Endothelial cell of umbilical vein (primary cell): ENCODE measurements at regions not wholly inside any gene's neighbourhood (a gene's known extent, or its start where the extent isn't known, plus 50 kb on each side); places are given as distances from the start of the nearest gene placed in this dataset.
A peak's percentile ranks its signal among the peaks of the same experiment; 100 is the strongest.

Source experiments
- BruUV-seq: library from RNA; stranded (reverse); fragments of 400-500 nt; replicated peaks from 2 replicates; lab custom pipeline; 2021; lab: Mats Ljungman, UMichigan
- CTCF ChIA-PET: fragments of 300-600, 350-600 bp; sonication (Branson Sonifier 250); formaldehyde crosslinking; loops from one replicate; lab custom pipeline; 2021; ENCODE audit warnings: antibody characterized with exemption, inconsistent platforms; lab: Charles Lee
- POLR2A ChIA-PET: fragments of 300-600, 350-600 bp; sonication (Branson Sonifier 250); formaldehyde crosslinking; loops from one replicate; lab custom pipeline; 2021; ENCODE audit warnings: antibody characterized with exemption, inconsistent platforms; lab: Charles Lee
- DNase-seq: peaks from one replicate; pipeline ENCODE4 v3.0.0-alpha.2; 2011; ENCODE audit warnings: low read depth, low spot score
- FAIRE-seq: peaks from 2 replicates; lab custom pipeline; 2011; peaks lifted over from hg19 to GRCh38; lab: Jason Lieb, UNC
- H2AFZ ChIP-seq: 2 replicates; pipeline ENCODE4 v1.6.0; 2012; ENCODE audit warnings: low read depth, low read length, control low read depth, inconsistent platforms
- H3K27ac ChIP-seq: 2 replicates; pipeline ENCODE4 v1.5.1; 2011; ENCODE audit warnings: low read depth, mild to moderate bottlenecking, control low read depth, low read length, moderate library complexity; ENCODE audit not compliant: insufficient read depth
- H3K27me3 ChIP-seq, 2 experiments: 2 replicates each; pipeline versions ENCODE4 v1.6.0 to v1.6.1; 2011; ENCODE audit warnings: low read length in 2 of 2, mixed read lengths in 1 of 2; ENCODE audit not compliant: control insufficient read depth in 2 of 2, insufficient read depth in 2 of 2
- H3K36me3 ChIP-seq, 2 experiments: 2 replicates in 1 of 2; 3 replicates in 1 of 2; pipeline ENCODE4 v1.5.1; 2011; ENCODE audit warnings: low read length in 2 of 2, mild to moderate bottlenecking in 1 of 2, moderate library complexity in 1 of 2; ENCODE audit not compliant: control insufficient read depth in 2 of 2, insufficient read depth in 2 of 2; ENCODE audit errors: extremely low read depth in 1 of 2
- H3K4me1 ChIP-seq: 3 replicates; pipeline ENCODE4 v1.5.1; 2011; ENCODE audit warnings: mild to moderate bottlenecking, low read length; ENCODE audit not compliant: control insufficient read depth, insufficient read depth; ENCODE audit errors: extremely low read depth
- H3K4me2 ChIP-seq: 2 replicates; pipeline ENCODE4 v1.6.1; 2011; ENCODE audit warnings: low read length, control low read depth, mixed read lengths; ENCODE audit not compliant: insufficient read depth
- H3K4me3 ChIP-seq, 3 experiments: fragments of 200-600 bp in 1 of 3; sonication (generic), shearing (Covaris generic) in 1 of 3; replicated peaks in 1 of 3; 2 replicates each; pipeline ENCODE4 v1.5.1; 2011 to 2016; ENCODE audit warnings: control low read depth in 3 of 3, low read length in 3 of 3, mild to moderate bottlenecking in 2 of 3, inconsistent platforms in 1 of 3, low read depth in 1 of 3, moderate library complexity in 1 of 3; ENCODE audit not compliant: insufficient read depth in 1 of 3
- H3K79me2 ChIP-seq: 2 replicates; pipeline ENCODE4 v1.6.0; 2012; ENCODE audit warnings: low read length, inconsistent platforms; ENCODE audit not compliant: control insufficient read depth, insufficient read depth
- H3K9ac ChIP-seq: replicated peaks from 2 replicates; pipeline ENCODE3; 2011; ENCODE audit warnings: low read length, control low read depth; ENCODE audit not compliant: insufficient read depth; ENCODE audit errors: extremely low read depth
- H3K9me1 ChIP-seq: replicated peaks from 3 replicates; pipeline ENCODE4 v1.6.0; 2011; ENCODE audit warnings: mild to moderate bottlenecking, low read length; ENCODE audit not compliant: control insufficient read depth, insufficient read depth; ENCODE audit errors: extremely low read depth
- H3K9me3 ChIP-seq: replicated peaks from 2 replicates; pipeline ENCODE4 v1.5.1; 2012; ENCODE audit warnings: low read length, inconsistent platforms; ENCODE audit not compliant: control insufficient read depth, insufficient read depth
- H4K20me1 ChIP-seq: replicated peaks from 2 replicates; pipeline ENCODE3; 2011; ENCODE audit warnings: mild to moderate bottlenecking, low read length; ENCODE audit not compliant: control insufficient read depth, insufficient read depth; ENCODE audit errors: extremely low read depth
- CTCF ChIP-seq, 2 donors: IDR thresholded peaks; 1 replicate in 1 of 2; 2 replicates in 1 of 2; pipeline ENCODE4 v1.5.1; 2011; ENCODE audit warnings: low read length in 2 of 2, mild to moderate bottlenecking in 2 of 2, moderate library complexity in 2 of 2, control low read depth in 1 of 2, inconsistent platforms in 1 of 2, low read depth in 1 of 2; ENCODE audit not compliant: insufficient read depth in 1 of 2; ENCODE audit errors: extremely low read depth in 1 of 2
- EZH2 ChIP-seq: IDR thresholded peaks from 2 replicates; pipeline ENCODE4 v1.6.1; 2012; ENCODE audit warnings: borderline replicate concordance, low read depth, mild to moderate bottlenecking, moderate library complexity, low read length, inconsistent platforms; ENCODE audit not compliant: severe bottlenecking
- FOS ChIP-seq: IDR thresholded peaks from 2 replicates; pipeline ENCODE4 v1.6.1; 2011; ENCODE audit warnings: mild to moderate bottlenecking, low read length, moderate library complexity, borderline replicate concordance; ENCODE audit not compliant: insufficient read depth
- GATA2 ChIP-seq: IDR thresholded peaks from 2 replicates; pipeline ENCODE4 v1.7.0; 2011; ENCODE audit warnings: low read depth, mild to moderate bottlenecking, moderate library complexity, mixed read lengths, low read length; ENCODE audit not compliant: insufficient read length, insufficient read depth
- JUN ChIP-seq: IDR thresholded peaks from 2 replicates; pipeline ENCODE4 v1.6.1; 2011; ENCODE audit warnings: borderline replicate concordance, low read depth; ENCODE audit not compliant: insufficient read length, insufficient read depth
- MAX ChIP-seq: IDR thresholded peaks from 2 replicates; pipeline ENCODE4 v1.6.1; 2011; ENCODE audit not compliant: insufficient read depth, insufficient read length
- MYC ChIP-seq: IDR thresholded peaks from one replicate; pipeline ENCODE4 v1.6.1; 2011; ENCODE audit warnings: mild to moderate bottlenecking, low read depth, low read length
- POLR2A ChIP-seq: IDR thresholded peaks from 2 replicates; pipeline ENCODE4 v1.6.1; 2012; ENCODE audit warnings: low read depth, mild to moderate bottlenecking, control low read depth, low read length
- POLR2AphosphoS5 ChIP-seq: IDR thresholded peaks from 2 replicates; pipeline ENCODE4 v1.6.1; 2012; ENCODE audit warnings: low read depth, mild to moderate bottlenecking, control low read depth, low read length, moderate library complexity; ENCODE audit not compliant: insufficient read depth
- dilution Hi-C: fragments of 300-500 bp; cut with MboI; formaldehyde crosslinking; loops from one replicate; pipeline ENCODE4 v1.15.0; 2019; ENCODE audit warnings: low sequenced_read_pairs; ENCODE audit not compliant: extremely low pct_ligation_motif_present
- intact Hi-C: fragments of 100-400 bp; cut with micrococcal nuclease; formaldehyde crosslinking; loops from one replicate; pipeline ENCODE4 v1.10.0; 2022

GRCh38 chr5:126718236-126718868 lies 58.6 kb upstream of the LMNB1 start:
- Histone ChIP-seq H3K4me2 (no peak overlapping the region), H3K36me3 (no peaks in the 10 kb centered on the region), H3K4me1 (no peaks in the 10 kb centered on the region), H3K9me3 (no peaks in the 10 kb centered on the region), H3K27me3 (peaks cover 0 to 4% of the 10 kb centered on the region in 2 experiments), H3K27ac (no peak overlapping the region), H3K9ac (no peak overlapping the region), H2AFZ (peak overlapping the region; percentile 59), H4K20me1 (no peaks in the 10 kb centered on the region), H3K79me2 (no peaks in the 10 kb centered on the region), H3K9me1 (no peaks in the 10 kb centered on the region), H3K4me3 (no peak overlapping the region)
- TF ChIP-seq GATA2 = no peak
- TF ChIP-seq CTCF (IDR thresholded peaks at IDR 0.05; ENCODE audit: extremely low read depth in 1 of 2, insufficient read depth in 1 of 2, low read depth in 1 of 2, low read length in 2 of 2) = no peak
- no peak for TF ChIP-seq FOS
- no peak for TF ChIP-seq MYC
- no peak for TF ChIP-seq MAX
- TF ChIP-seq POLR2A = no peak
- no peak for TF ChIP-seq EZH2
- no peak for TF ChIP-seq POLR2AphosphoS5
- no peak for TF ChIP-seq JUN
- FAIRE-seq = no peak
- BruUV-seq = no TSS peak
- intact Hi-C loops (loop anchor here (5.0 kb wide), 1 partner anchor 34 kb away; no protein-coding TSS in a partner anchor), dilution Hi-C loops (no loop called here)
- no peak for DNase-seq
- CTCF ChIA-PET = interaction anchor here (1.0 kb wide), 1 partner anchor 8 kb away, joined by 3 read pairs; no protein-coding TSS in a partner anchor
- POLR2A ChIA-PET = no interaction called here
